ENCODE measurements at regions not wholly inside any gene's neighbourhood (a gene's known extent, or its start where the extent isn't known, plus 50 kb on each side); places are given as distances from the start of the nearest gene placed in this dataset.
A peak's percentile ranks its signal among the peaks of the same experiment; 100 is the strongest.

- no peak for DNase-seq (ENCODE audit: low read depth, low spot score)
- no peak overlapping the region for H3K4me3 ChIP-seq (ENCODE audit: low read length)
- no peak overlapping the region for H3K27ac ChIP-seq (ENCODE audit: low read length)
- no CpG with 5 or more reads among the region's 3 CpGs for WGBS (ENCODE audit: insufficient coverage, insufficient read length)
- H3K36me3 ChIP-seq (ENCODE audit: control insufficient read depth, insufficient read depth, low read length): no peaks in the 10 kb centered on the region
- no peaks in the 10 kb centered on the region for H3K9me3 ChIP-seq (ENCODE audit: control insufficient read depth, insufficient read depth, low read length)
- no peaks in the 10 kb centered on the region for H3K27me3 ChIP-seq (ENCODE audit: control insufficient read depth, insufficient read depth, low read length)
- no peaks in the 10 kb centered on the region for H3K4me1 ChIP-seq (ENCODE audit: control insufficient read depth, insufficient read depth, low read length)
Measured at GRCh38 chr9:109901201-109901600, 121.2 kb downstream of the PALM2AKAP2 start.

DNA sequence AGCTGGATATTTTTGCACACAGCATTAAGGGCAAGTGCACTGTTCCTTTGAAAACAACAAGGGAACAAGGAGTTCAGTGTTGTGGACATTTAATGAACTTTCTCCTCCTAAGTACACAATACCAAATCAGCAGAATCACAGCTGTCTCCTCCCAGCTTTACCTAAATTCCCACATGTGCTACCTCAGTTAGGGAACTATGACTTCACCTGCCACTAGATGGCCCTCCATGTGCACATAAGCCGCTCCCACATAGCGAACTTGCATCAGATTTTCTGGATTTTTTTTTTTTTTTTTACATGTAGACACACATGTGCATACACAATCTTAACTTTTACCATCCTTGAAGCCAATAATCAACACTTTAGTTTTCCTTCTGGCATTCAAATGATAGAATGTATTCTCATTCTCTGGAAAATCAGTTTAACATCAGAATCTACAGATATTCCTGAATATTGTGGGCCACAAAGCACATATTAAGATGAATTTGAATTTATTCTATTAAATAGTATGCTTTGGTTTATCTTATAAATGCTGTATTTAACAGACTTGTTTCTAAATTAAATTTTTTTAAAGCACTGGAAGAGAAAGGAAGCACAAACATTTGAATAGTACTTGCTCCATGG is 123.6 kb downstream of the PALM2AKAP2 start:
- no CpG with 5 or more reads among the region's 2 CpGs for WGBS (ENCODE audit: insufficient coverage, insufficient read length)
- peak; percentile 31 for DNase-seq (ENCODE audit: low read depth, low spot score)

GRCh38 chr9:109904666-109905065 is 124.7 kb downstream of the PALM2AKAP2 start:
- Histone ChIP-seq H3K4me1 (ENCODE audit: control insufficient read depth, insufficient read depth, low read length) (no peaks in the 10 kb centered on the region), H3K9me3 (ENCODE audit: control insufficient read depth, insufficient read depth, low read length) (no peaks in the 10 kb centered on the region), H3K27me3 (ENCODE audit: control insufficient read depth, insufficient read depth, low read length) (no peaks in the 10 kb centered on the region), H3K36me3 (ENCODE audit: control insufficient read depth, insufficient read depth, low read length) (no peaks in the 10 kb centered on the region), H3K27ac (ENCODE audit: low read length) (no peak overlapping the region), H3K4me3 (ENCODE audit: low read length) (no peak overlapping the region)
- no CpG with 5 or more reads among the region's 5 CpGs for WGBS (ENCODE audit: insufficient coverage, insufficient read length)
- DNase-seq (ENCODE audit: low read depth, low spot score): no peak

More for the DNA sequence above, 123.6 kb downstream of the PALM2AKAP2 start:
- no peaks in the 10 kb centered on the region for H3K9me3 ChIP-seq (ENCODE audit: control insufficient read depth, insufficient read depth, low read length)
- H3K27me3 ChIP-seq (ENCODE audit: control insufficient read depth, insufficient read depth, low read length): no peaks in the 10 kb centered on the region
- H3K4me3 ChIP-seq (ENCODE audit: low read length): no peak overlapping the region
- H3K36me3 ChIP-seq (ENCODE audit: control insufficient read depth, insufficient read depth, low read length): no peaks in the 10 kb centered on the region
- no peaks in the 10 kb centered on the region for H3K4me1 ChIP-seq (ENCODE audit: control insufficient read depth, insufficient read depth, low read length)
- H3K27ac ChIP-seq (ENCODE audit: low read length): no peak overlapping the region

DNA sequence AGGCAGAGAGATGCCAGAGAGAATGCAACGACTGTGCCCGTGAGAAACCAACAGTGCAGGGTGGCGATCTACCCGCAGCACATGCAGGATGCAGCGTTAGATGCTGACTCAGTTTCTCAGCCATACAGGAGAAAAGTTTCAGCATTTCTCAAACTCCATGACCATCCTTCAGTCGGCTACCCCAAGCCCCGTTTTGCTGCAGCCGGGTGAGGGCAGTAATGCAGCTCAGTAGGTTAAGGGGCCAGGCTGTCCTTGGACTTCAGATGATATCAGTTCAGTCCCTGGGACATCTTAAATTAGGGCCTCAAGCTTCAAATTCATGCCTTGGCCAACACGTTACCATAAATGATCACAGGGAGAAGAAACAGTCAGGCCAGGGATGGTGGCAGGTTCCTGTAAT is 125.5 kb downstream of the PALM2AKAP2 start:
- H3K4me1 ChIP-seq (ENCODE audit: control insufficient read depth, insufficient read depth, low read length): no peaks in the 10 kb centered on the region
- no peaks in the 10 kb centered on the region for H3K9me3 ChIP-seq (ENCODE audit: control insufficient read depth, insufficient read depth, low read length)
- WGBS (ENCODE audit: insufficient coverage, insufficient read length): no CpG with 5 or more reads among the region's 9 CpGs

GRCh38 chr9:109906766-109907382 is 126.9 kb downstream of the PALM2AKAP2 start:
- no peak for DNase-seq (ENCODE audit: low read depth, low spot score)
- Histone ChIP-seq H3K27ac (ENCODE audit: low read length) (no peak overlapping the region), H3K4me3 (ENCODE audit: low read length) (no peak overlapping the region), H3K9me3 (ENCODE audit: control insufficient read depth, insufficient read depth, low read length) (no peaks in the 10 kb centered on the region), H3K27me3 (ENCODE audit: control insufficient read depth, insufficient read depth, low read length) (no peaks in the 10 kb centered on the region), H3K4me1 (ENCODE audit: control insufficient read depth, insufficient read depth, low read length) (no peaks in the 10 kb centered on the region), H3K36me3 (ENCODE audit: control insufficient read depth, insufficient read depth, low read length) (no peaks in the 10 kb centered on the region)
- no CpG with 5 or more reads among the region's 2 CpGs for WGBS (ENCODE audit: insufficient coverage, insufficient read length)

More for the DNA sequence above, 125.5 kb downstream of the PALM2AKAP2 start:
- Histone ChIP-seq H3K27ac (ENCODE audit: low read length) (no peak overlapping the region), H3K4me3 (ENCODE audit: low read length) (no peak overlapping the region), H3K36me3 (ENCODE audit: control insufficient read depth, insufficient read depth, low read length) (no peaks in the 10 kb centered on the region), H3K27me3 (ENCODE audit: control insufficient read depth, insufficient read depth, low read length) (no peaks in the 10 kb centered on the region)
- no peak for DNase-seq (ENCODE audit: low read depth, low spot score)

DNA sequence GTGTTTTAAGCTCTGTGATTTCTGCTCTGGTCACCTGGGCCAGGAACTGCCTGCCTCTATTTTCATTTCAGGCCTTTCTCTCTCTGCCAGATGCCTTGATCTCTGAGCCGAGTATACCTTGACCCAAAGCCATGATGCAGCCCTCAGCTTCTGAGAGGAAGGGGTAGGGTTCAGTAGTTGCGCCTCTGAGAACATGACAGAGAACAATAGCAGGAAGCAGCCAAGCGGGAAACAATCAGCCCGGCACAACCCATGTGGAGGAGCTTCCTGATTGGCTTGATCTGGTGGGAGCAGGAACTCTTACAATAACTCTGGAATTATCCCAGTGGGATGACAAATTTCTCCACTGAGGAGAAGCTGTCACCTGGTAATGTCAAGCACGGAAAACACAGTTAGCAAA is 127.4 kb downstream of the PALM2AKAP2 start:
- Histone ChIP-seq H3K9me3 (ENCODE audit: control insufficient read depth, insufficient read depth, low read length) (no peaks in the 10 kb centered on the region), H3K4me3 (ENCODE audit: low read length) (no peak overlapping the region), H3K4me1 (ENCODE audit: control insufficient read depth, insufficient read depth, low read length) (0 out of 2 replicates have a peak, but pooled peaks cover 2% of the 10 kb centered on the region), H3K27me3 (ENCODE audit: control insufficient read depth, insufficient read depth, low read length) (no peaks in the 10 kb centered on the region), H3K36me3 (ENCODE audit: control insufficient read depth, insufficient read depth, low read length) (no peaks in the 10 kb centered on the region), H3K27ac (ENCODE audit: low read length) (no peak overlapping the region)
- no peak for DNase-seq (ENCODE audit: low read depth, low spot score)
- no CpG with 5 or more reads among the region's 5 CpGs for WGBS (ENCODE audit: insufficient coverage, insufficient read length)

DNA sequence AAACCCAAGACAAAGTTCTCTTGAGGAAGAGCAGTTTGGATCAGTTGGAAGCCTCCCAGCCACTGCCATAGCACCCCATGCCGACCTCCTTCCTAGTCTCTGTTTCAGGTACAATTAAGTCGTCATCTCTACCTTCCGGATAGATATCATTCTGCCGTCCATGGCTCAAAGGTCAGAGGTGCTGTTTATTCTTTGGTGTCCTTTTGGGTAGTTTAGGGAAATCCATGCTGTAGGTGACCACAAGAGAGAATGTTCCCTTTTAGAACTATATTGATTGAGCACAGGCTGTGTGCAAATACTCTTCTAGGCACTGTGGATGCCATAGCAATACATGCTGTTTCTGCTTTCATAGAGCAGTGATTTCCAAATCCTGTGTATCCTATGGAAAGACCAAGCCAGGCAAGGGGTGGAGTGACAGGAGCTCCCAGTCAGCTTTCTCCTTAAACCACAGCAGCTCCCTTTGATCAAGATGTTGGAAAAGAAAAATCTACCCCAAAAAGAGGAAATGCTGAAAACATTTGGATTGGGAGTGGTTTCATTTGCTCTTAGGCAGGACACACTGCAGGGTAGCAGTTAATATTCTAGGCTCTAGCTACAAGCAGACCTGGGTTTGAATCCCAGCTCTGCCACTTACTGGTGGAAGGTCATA is 127.9 kb downstream of the PALM2AKAP2 start:
- Histone ChIP-seq H3K4me3 (ENCODE audit: low read length) (no peak overlapping the region), H3K36me3 (ENCODE audit: control insufficient read depth, insufficient read depth, low read length) (no peaks in the 10 kb centered on the region), H3K4me1 (ENCODE audit: control insufficient read depth, insufficient read depth, low read length) (0 out of 2 replicates have a peak, but pooled peaks cover 2% of the 10 kb centered on the region), H3K27me3 (ENCODE audit: control insufficient read depth, insufficient read depth, low read length) (no peaks in the 10 kb centered on the region), H3K27ac (ENCODE audit: low read length) (no peak overlapping the region), H3K9me3 (ENCODE audit: control insufficient read depth, insufficient read depth, low read length) (no peaks in the 10 kb centered on the region)
- no CpG with 5 or more reads among the region's 4 CpGs for WGBS (ENCODE audit: insufficient coverage, insufficient read length)
- DNase-seq (ENCODE audit: low read depth, low spot score): no peak

DNA sequence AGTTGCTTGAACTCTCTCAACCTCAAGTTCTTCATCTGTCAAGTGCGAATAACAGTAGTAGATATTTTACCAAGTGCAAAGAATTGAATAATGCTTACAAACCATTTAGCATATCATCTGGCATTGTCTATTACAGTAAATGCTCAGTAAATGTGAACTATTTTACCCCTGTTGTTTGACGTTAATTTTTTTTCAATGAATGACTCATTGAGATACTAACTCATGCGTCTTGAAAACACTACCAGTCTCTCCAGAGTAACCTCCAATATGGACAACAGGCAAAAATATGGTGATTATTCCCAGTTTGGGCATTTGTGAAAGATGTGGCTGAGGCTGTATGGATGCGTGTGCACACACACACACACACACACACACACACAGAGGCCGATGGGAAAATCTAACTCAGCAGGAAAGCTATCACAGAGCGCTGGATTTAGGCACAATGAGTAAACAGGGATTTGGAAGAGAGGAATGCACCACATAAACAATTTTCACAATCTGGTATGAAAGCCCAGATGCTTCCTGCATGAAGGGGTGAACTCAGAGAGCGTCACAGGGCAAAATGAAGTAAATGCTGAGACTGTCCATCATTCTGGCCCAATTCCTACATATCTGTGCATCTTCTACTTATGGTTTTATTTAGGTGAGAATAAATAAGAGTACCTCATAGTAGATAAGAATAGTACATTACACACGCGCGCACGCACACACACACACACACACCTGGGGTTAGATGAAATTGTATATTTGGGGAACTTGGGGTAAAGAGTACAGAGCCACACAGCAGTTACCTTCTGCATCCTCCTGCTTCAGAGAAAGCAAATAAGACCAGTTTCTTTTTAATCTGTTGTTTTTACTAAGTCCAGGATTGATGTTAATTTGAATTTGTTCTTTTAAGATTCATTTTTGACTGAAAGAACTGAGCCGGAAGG is 128.7 kb downstream of the PALM2AKAP2 start:
- Histone ChIP-seq H3K9me3 (ENCODE audit: control insufficient read depth, insufficient read depth, low read length) (no peaks in the 10 kb centered on the region), H3K27me3 (ENCODE audit: control insufficient read depth, insufficient read depth, low read length) (no peaks in the 10 kb centered on the region), H3K36me3 (ENCODE audit: control insufficient read depth, insufficient read depth, low read length) (no peaks in the 10 kb centered on the region), H3K4me3 (ENCODE audit: low read length) (no peak overlapping the region), H3K27ac (ENCODE audit: low read length) (no peak overlapping the region), H3K4me1 (ENCODE audit: control insufficient read depth, insufficient read depth, low read length) (0 out of 2 replicates have a peak, but pooled peaks cover 2% of the 10 kb centered on the region)
- no peak for DNase-seq (ENCODE audit: low read depth, low spot score)
- WGBS (ENCODE audit: insufficient coverage, insufficient read length): no CpG with 5 or more reads among the region's 12 CpGs

GRCh38 chr9:109910671-109911518 is 130.9 kb downstream of the PALM2AKAP2 start:
- Histone ChIP-seq H3K4me1 (ENCODE audit: control insufficient read depth, insufficient read depth, low read length) (0 out of 2 replicates have a peak, but pooled peaks cover 2% of the 10 kb centered on the region), H3K9me3 (ENCODE audit: control insufficient read depth, insufficient read depth, low read length) (no peaks in the 10 kb centered on the region), H3K27me3 (ENCODE audit: control insufficient read depth, insufficient read depth, low read length) (no peaks in the 10 kb centered on the region), H3K4me3 (ENCODE audit: low read length) (no peak overlapping the region), H3K27ac (ENCODE audit: low read length) (no peak overlapping the region), H3K36me3 (ENCODE audit: control insufficient read depth, insufficient read depth, low read length) (no peaks in the 10 kb centered on the region)
- DNase-seq (ENCODE audit: low read depth, low spot score): no peak
- WGBS (ENCODE audit: insufficient coverage, insufficient read length): no CpG with 5 or more reads among the region's 5 CpGs

Measured in iPS DF 6.9 (cell line).